GM12878 (cell line): ENCODE measurements at regions not wholly inside any gene's neighbourhood (a gene's known extent, or its start where the extent isn't known, plus 50 kb on each side); places are given as distances from the start of the nearest gene placed in this dataset.

Source experiments
- ATAC-seq: fragments of 200-7000 bp; cut with Tn5 transposase; 3 replicates; pipeline ENCODE4 v1.9.1; 2020; ENCODE audit warnings: mild to moderate bottlenecking, moderate library complexity
- BruUV-seq: library from RNA; stranded (reverse); fragments of 400-500 nt; replicated peaks from 2 replicates; lab custom pipeline; 2021; lab: Mats Ljungman, UMichigan
- CTCF ChIA-PET: fragments of 300-600 bp; sonication (Branson Sonifier 250); formaldehyde crosslinking; extraction: SDS; loops from one replicate; lab custom pipeline; 2021; ENCODE audit warnings: inconsistent platforms; lab: Yijun Ruan, JAX
- POLR2A ChIA-PET: fragments of 350-600 bp; formaldehyde crosslinking; extraction: SDS; loops from one replicate; lab custom pipeline; 2021; ENCODE audit warnings: inconsistent platforms; lab: Charles Lee
- RAD21 ChIA-PET: fragments of 300-600 bp; sonication (Branson Sonifier 250); formaldehyde crosslinking; loops from one replicate; lab custom pipeline; 2023; ENCODE audit warnings: antibody characterized with exemption; ENCODE audit not compliant: unreplicated experiment; lab: Charles Lee
- SMC1A ChIA-PET: fragments of 300-600 bp; sonication (Branson Sonifier 250); formaldehyde crosslinking; loops from one replicate; lab custom pipeline; 2023; ENCODE audit not compliant: unreplicated experiment, uncharacterized antibody; lab: Charles Lee
- DNase-seq: peaks from one replicate; pipeline ENCODE4 v3.0.0-alpha.2; 2011; ENCODE audit warnings: low read depth, low spot score
- FAIRE-seq: peaks from 3 replicates; lab custom pipeline; 2011; peaks lifted over from hg19 to GRCh38; lab: Jason Lieb, UNC
- H2AFZ ChIP-seq: 2 replicates; pipeline ENCODE4 v1.6.0; 2011; ENCODE audit warnings: low read depth, low read length, control low read depth; ENCODE audit not compliant: control insufficient read depth
- H3K27ac ChIP-seq: 2 replicates; pipeline ENCODE4 v1.5.1; 2011; ENCODE audit warnings: control low read depth; ENCODE audit not compliant: control insufficient read depth, insufficient read depth
- H3K27me3 ChIP-seq, 2 experiments: replicated peaks in 1 of 2; 2 replicates each; pipeline versions ENCODE4 v1.6.0 to v1.6.1; 2011; ENCODE audit warnings: low read length in 1 of 2; ENCODE audit not compliant: control insufficient read depth in 2 of 2, insufficient read depth in 2 of 2
- H3K36me3 ChIP-seq, 2 experiments: 2 replicates each; pipeline ENCODE4 v1.5.1; 2011; ENCODE audit warnings: low read length in 1 of 2; ENCODE audit not compliant: control insufficient read depth in 2 of 2, insufficient read depth in 2 of 2
- H3K4me1 ChIP-seq: 2 replicates; pipeline ENCODE4 v1.6.1; 2011; ENCODE audit warnings: mild to moderate bottlenecking, low read length, moderate library complexity, mixed read lengths; ENCODE audit not compliant: control insufficient read depth, insufficient read depth
- H3K4me2 ChIP-seq: 2 replicates; pipeline ENCODE4 v1.6.0; 2011; ENCODE audit warnings: control low read depth; ENCODE audit not compliant: control insufficient read depth, insufficient read depth
- H3K4me3 ChIP-seq: fragments of 200-600 bp; sonication (generic); 2 replicates; pipeline ENCODE4 v1.5.1; 2016
- H3K79me2 ChIP-seq: 2 replicates; pipeline ENCODE4 v1.6.0; 2011; ENCODE audit warnings: low read length; ENCODE audit not compliant: control insufficient read depth, insufficient read depth
- H3K9ac ChIP-seq: 2 replicates; pipeline ENCODE4 v1.8.0; 2011; ENCODE audit warnings: low read length, control low read depth, mixed read lengths; ENCODE audit not compliant: control insufficient read depth, insufficient read depth
- H3K9me3 ChIP-seq: replicated peaks from 3 replicates; pipeline ENCODE4 v1.5.1; 2011; ENCODE audit warnings: mild to moderate bottlenecking, low read length; ENCODE audit not compliant: control insufficient read depth, insufficient read depth
- H4K20me1 ChIP-seq: 2 replicates; pipeline ENCODE4 v1.6.0; 2011; ENCODE audit not compliant: control insufficient read depth, insufficient read depth
- CBX5 ChIP-seq: sonication (generic); IDR thresholded peaks from 2 replicates; pipeline ENCODE4 v1.6.1; 2016; ENCODE audit warnings: low read depth, moderate library complexity, mild to moderate bottlenecking, inconsistent platforms
- CREM ChIP-seq: IDR thresholded peaks from 2 replicates; pipeline ENCODE4 v1.6.1; 2014; ENCODE audit warnings: antibody characterized with exemption, low read depth
- DPF2 ChIP-seq: fragments of 450-650 bp; IDR thresholded peaks from 2 replicates; pipeline ENCODE4 v1.6.1; 2017; ENCODE audit warnings: mild to moderate bottlenecking
- E2F4 ChIP-seq: IDR thresholded peaks from 2 replicates; pipeline ENCODE4 v1.6.1; 2012; ENCODE audit warnings: low read depth, low read length, improper control_type of control experiment
- EP300 ChIP-seq, 2 experiments: fragments of 150-350 bp in 1 of 2; IDR thresholded peaks; 2 replicates each; pipeline ENCODE4 v1.6.1; 2011 to 2012; ENCODE audit warnings: low read depth in 2 of 2, low read length in 2 of 2, borderline replicate concordance in 1 of 2, improper control_type of control experiment in 1 of 2, inconsistent platforms in 1 of 2; ENCODE audit not compliant: control insufficient read depth in 1 of 2
- EZH2 ChIP-seq: IDR thresholded peaks from 2 replicates; pipeline ENCODE4 v1.6.1; 2012; ENCODE audit warnings: low read depth, mild to moderate bottlenecking, control low read depth, inconsistent platforms, low read length, borderline replicate concordance; ENCODE audit not compliant: control insufficient read depth
- GATAD2B ChIP-seq: fragments of 450-650 bp; conservative IDR thresholded peaks from 2 replicates; pipeline ENCODE4 v1.6.1; 2017; ENCODE audit warnings: low read depth, mild to moderate bottlenecking, moderate library complexity
- HDAC6 ChIP-seq: fragments of 200-600 bp; sonication (generic); IDR thresholded peaks from one replicate; pipeline ENCODE4 v1.8.0; 2017; ENCODE audit warnings: antibody characterized with exemption; ENCODE audit not compliant: unreplicated experiment
- HSF1 ChIP-seq: fragments of 150-350 bp; IDR thresholded peaks from 2 replicates; pipeline ENCODE4 v1.6.1; 2014; ENCODE audit warnings: mild to moderate bottlenecking, low read depth, low read length
- IRF3 ChIP-seq: fragments of 450-650 bp; IDR thresholded peaks from 2 replicates; pipeline ENCODE4 v1.6.1; 2014; ENCODE audit warnings: mild to moderate bottlenecking
- RB1 ChIP-seq: fragments of 450-650 bp; formaldehyde crosslinking; IDR thresholded peaks from 2 replicates; pipeline ENCODE4 v1.6.1; 2017; ENCODE audit warnings: mild to moderate bottlenecking, borderline replicate concordance
- SMARCA5 ChIP-seq: fragments of 450-650 bp; IDR thresholded peaks from 2 replicates; pipeline ENCODE4 v1.6.1; 2017; ENCODE audit warnings: mild to moderate bottlenecking
- TAF1 ChIP-seq: IDR thresholded peaks from 2 replicates; pipeline ENCODE4 v1.6.1; 2011; ENCODE audit warnings: mild to moderate bottlenecking, low read depth, low read length, borderline replicate concordance
- TBL1XR1 ChIP-seq: IDR thresholded peaks from 2 replicates; pipeline ENCODE4 v1.6.1; 2012; ENCODE audit warnings: low read depth, low read length, improper control_type of control experiment
- USF1 ChIP-seq: IDR thresholded peaks from 2 replicates; pipeline ENCODE4 v1.6.1; 2011; ENCODE audit warnings: borderline replicate concordance, low read depth, mild to moderate bottlenecking, moderate library complexity, mixed read lengths, low read length; ENCODE audit not compliant: insufficient read depth; ENCODE audit errors: extremely low read length
- ZNF274 ChIP-seq: IDR thresholded peaks from one replicate; pipeline ENCODE4 v1.8.0; 2011; ENCODE audit not compliant: insufficient read length, insufficient read depth
- in situ Hi-C: fragments of 300-500 bp; cut with MboI; formaldehyde crosslinking; loops from 9 replicates; pipeline ENCODE4 v1.14.3; 2018; ENCODE audit warnings: mixed read lengths
- intact Hi-C: fragments of 100-400 bp; cut with micrococcal nuclease; formaldehyde crosslinking; loops from one replicate; pipeline ENCODE4 v1.14.2; 2022; ENCODE audit not compliant: unreplicated experiment

- SMC1A ChIA-PET, result no interaction called here
- intact Hi-C loops (no loop called here), in situ Hi-C loops (no loop called here)
- Histone ChIP-seq H2AFZ (no peak overlapping the region), H3K4me3 (no peak overlapping the region), H3K4me1 (no peaks in the 10 kb centered on the region), H3K27me3 (no peaks in the 10 kb centered on the region), H3K4me2 (no peak overlapping the region), H3K9ac (no peak overlapping the region), H3K9me3 (no peaks in the 10 kb centered on the region), H4K20me1 (no peaks in the 10 kb centered on the region), H3K79me2 (no peaks in the 10 kb centered on the region), H3K36me3 (no peaks in the 10 kb centered on the region), H3K27ac (no peak overlapping the region)
- no peak for TF ChIP-seq USF1
- TF ChIP-seq HDAC6, result no peak
- no peak for TF ChIP-seq CREM
- no peak for TF ChIP-seq TAF1
- no peak for TF ChIP-seq IRF3
- TF ChIP-seq HSF1, result no peak
- no peak for TF ChIP-seq EZH2
- no peak for TF ChIP-seq TBL1XR1
- TF ChIP-seq GATAD2B, result no peak
- no peak for TF ChIP-seq RB1
- TF ChIP-seq CBX5, result no peak
- no peak for TF ChIP-seq DPF2
- no peak for TF ChIP-seq EP300 (IDR thresholded peaks at IDR 0.05; ENCODE audit: borderline replicate concordance in 1 of 2, control insufficient read depth in 1 of 2, low read depth in 2 of 2, low read length in 2 of 2)
- TF ChIP-seq ZNF274, result no peak
- TF ChIP-seq E2F4, result no peak
- TF ChIP-seq SMARCA5, result no peak
- FAIRE-seq (no peak), DNase-seq (no peak), ATAC-seq (no peak)
- no TSS peak for BruUV-seq
- RAD21 ChIA-PET, result no interaction called here
- CTCF ChIA-PET, result interaction anchor here (0.6 kb wide), 1 partner anchor 10 kb away, joined by 3 read pairs; no protein-coding TSS in a partner anchor
- POLR2A ChIA-PET, result no interaction called here
Measured at GRCh38 chr3:154791611-154792010, 288.5 kb upstream of the MME start.
